ENCODE measurements at regions not wholly inside any gene's neighbourhood (a gene's known extent, or its start where the extent isn't known, plus 50 kb on each side); places are given as distances from the start of the nearest gene placed in this dataset.
A peak's percentile ranks its signal among the peaks of the same experiment; 100 is the strongest.

GRCh38 chr13:40275636-40276035 is 390.8 kb downstream of the FOXO1 start:
- H3K36me3 ChIP-seq (ENCODE audit: control insufficient read depth, insufficient read depth, low read length), result no peaks in the 10 kb centered on the region
- H3K4me1 Mint-ChIP-seq (ENCODE audit: low read depth, unreplicated experiment), result peaks cover 4% of the 10 kb centered on the region
- ChIA-PET CTCF (interaction anchor here (0.6 kb wide), 1 partner anchor 389 kb away, joined by 3 read pairs; no protein-coding TSS in a partner anchor), POLR2A (no interaction called here)
- no peaks in the 10 kb centered on the region for H3K27me3 Mint-ChIP-seq (ENCODE audit: insufficient read depth, unreplicated experiment)
- no peaks in the 10 kb centered on the region for H3K9me3 ChIP-seq
- DNase-seq, result no peak
- H3K36me3 Mint-ChIP-seq (ENCODE audit: insufficient read depth, unreplicated experiment), result no peaks in the 10 kb centered on the region
- no peak overlapping the region for H3K27ac Mint-ChIP-seq (ENCODE audit: unreplicated experiment)
- intact Hi-C loops (cut with micrococcal nuclease; ENCODE audit: unreplicated experiment), result no loop called here
- no TSS peak for BruUV-seq (replicated peaks)
- no peak for TF ChIP-seq CTCF (IDR thresholded peaks at IDR 0.05; ENCODE audit: insufficient read depth in 1 of 2, low read depth in 1 of 2, low read length in 1 of 2, severe bottlenecking in 1 of 2, unreplicated experiment in 1 of 2)
- no peak overlapping the region for H3K4me3 Mint-ChIP-seq (ENCODE audit: unreplicated experiment)
- H3K4me1 ChIP-seq, result peaks cover 7% of the 10 kb centered on the region
- no peak overlapping the region for H3K4me3 ChIP-seq (ENCODE audit: low read depth, low read length)
- no peaks in the 10 kb centered on the region for H3K27me3 ChIP-seq (replicated peaks; ENCODE audit: control insufficient read depth, insufficient read depth, low read length)
- H3K9me3 Mint-ChIP-seq (ENCODE audit: unreplicated experiment), result peaks cover 6% of the 10 kb centered on the region

- CTCF ChIA-PET, result no interaction called here
- Mint-ChIP-seq H3K9me3 (ENCODE audit: unreplicated experiment) (peaks cover 11% of the 10 kb centered on the region), H3K36me3 (ENCODE audit: insufficient read depth, unreplicated experiment) (no peaks in the 10 kb centered on the region), H3K4me3 (ENCODE audit: unreplicated experiment) (no peak overlapping the region), H3K4me1 (ENCODE audit: low read depth, unreplicated experiment) (peaks cover 15% of the 10 kb centered on the region), H3K27ac (ENCODE audit: unreplicated experiment) (peak overlapping the region; percentile 5), H3K27me3 (ENCODE audit: insufficient read depth, unreplicated experiment) (no peaks in the 10 kb centered on the region)
- BruUV-seq (replicated peaks), result no TSS peak
- intact Hi-C loops (cut with micrococcal nuclease; ENCODE audit: unreplicated experiment), result no loop called here
- POLR2A ChIA-PET, result no interaction called here
- TF ChIP-seq CTCF (IDR thresholded peaks at IDR 0.05; ENCODE audit: insufficient read depth in 1 of 2, low read depth in 1 of 2, low read length in 1 of 2, severe bottlenecking in 1 of 2, unreplicated experiment in 1 of 2), result no peak
- H3K4me1 ChIP-seq, result peaks cover 23% of the 10 kb centered on the region
- H3K9me3 ChIP-seq, result no peaks in the 10 kb centered on the region
- H3K27me3 ChIP-seq (replicated peaks; ENCODE audit: control insufficient read depth, insufficient read depth, low read length), result no peaks in the 10 kb centered on the region
- peak in 1 of 2 experiments; percentile 15 for DNase-seq
- no peak overlapping the region for H3K4me3 ChIP-seq (ENCODE audit: low read depth, low read length)
- H3K36me3 ChIP-seq (ENCODE audit: control insufficient read depth, insufficient read depth, low read length), result no peaks in the 10 kb centered on the region
Observed at GRCh38 chr13:40283666-40284065, 382.8 kb downstream of the FOXO1 start.

GRCh38 chr13:40285634-40286033 is 380.8 kb downstream of the FOXO1 start:
- intact Hi-C loops (cut with micrococcal nuclease; ENCODE audit: unreplicated experiment), result no loop called here
- H3K9me3 ChIP-seq, result no peaks in the 10 kb centered on the region
- Mint-ChIP-seq H3K27me3 (ENCODE audit: insufficient read depth, unreplicated experiment) (no peaks in the 10 kb centered on the region), H3K4me3 (ENCODE audit: unreplicated experiment) (no peak overlapping the region), H3K36me3 (ENCODE audit: insufficient read depth, unreplicated experiment) (no peaks in the 10 kb centered on the region), H3K9me3 (ENCODE audit: unreplicated experiment) (peaks cover 6% of the 10 kb centered on the region), H3K27ac (ENCODE audit: unreplicated experiment) (no peak overlapping the region), H3K4me1 (ENCODE audit: low read depth, unreplicated experiment) (peaks cover 11% of the 10 kb centered on the region)
- no peak for DNase-seq
- BruUV-seq (replicated peaks), result no TSS peak
- POLR2A ChIA-PET, result no interaction called here
- peaks cover 16% of the 10 kb centered on the region for H3K4me1 ChIP-seq
- no peaks in the 10 kb centered on the region for H3K27me3 ChIP-seq (replicated peaks; ENCODE audit: control insufficient read depth, insufficient read depth, low read length)
- TF ChIP-seq CTCF (IDR thresholded peaks at IDR 0.05; ENCODE audit: insufficient read depth in 1 of 2, low read depth in 1 of 2, low read length in 1 of 2, severe bottlenecking in 1 of 2, unreplicated experiment in 1 of 2), result no peak
- no peaks in the 10 kb centered on the region for H3K36me3 ChIP-seq (ENCODE audit: control insufficient read depth, insufficient read depth, low read length)
- CTCF ChIA-PET, result no interaction called here
- no peak overlapping the region for H3K4me3 ChIP-seq (ENCODE audit: low read depth, low read length)

Measured in Caco-2 (cell line).